ENCODE measurements at regions not wholly inside any gene's neighbourhood (a gene's known extent, or its start where the extent isn't known, plus 50 kb on each side); places are given as distances from the start of the nearest gene placed in this dataset.

- DNase-seq, result peak; percentile 75
- TF ChIP-seq CTCF (IDR thresholded peaks at IDR 0.05; ENCODE audit: partially characterized antibody, unreplicated experiment), result no peak
- H3K27ac Mint-ChIP-seq (ENCODE audit: unreplicated experiment), result peak overlapping the region; percentile 98
- peaks cover 54% of the 10 kb centered on the region for H3K4me1 Mint-ChIP-seq (ENCODE audit: low read depth, unreplicated experiment)
- H3K36me3 Mint-ChIP-seq (ENCODE audit: unreplicated experiment), result no peaks in the 10 kb centered on the region
- peaks cover 5% of the 10 kb centered on the region for H3K27me3 Mint-ChIP-seq (ENCODE audit: unreplicated experiment)
- peaks cover 7% of the 10 kb centered on the region for H3K9me3 Mint-ChIP-seq (ENCODE audit: unreplicated experiment)
- peak overlapping the region; percentile 63 for H3K4me3 Mint-ChIP-seq (ENCODE audit: unreplicated experiment)
Observed at GRCh38 chr3:150106740-150107428, 136.2 kb upstream of the PFN2 start.

- peak overlapping the region; percentile 98 for H3K27ac Mint-ChIP-seq (ENCODE audit: unreplicated experiment)
- peaks cover 7% of the 10 kb centered on the region for H3K9me3 Mint-ChIP-seq (ENCODE audit: unreplicated experiment)
- DNase-seq, result no peak
- peaks cover 2% of the 10 kb centered on the region for H3K36me3 Mint-ChIP-seq (ENCODE audit: unreplicated experiment)
- no peak for TF ChIP-seq CTCF (IDR thresholded peaks at IDR 0.05; ENCODE audit: partially characterized antibody, unreplicated experiment)
- H3K4me1 Mint-ChIP-seq (ENCODE audit: low read depth, unreplicated experiment), result peaks cover 54% of the 10 kb centered on the region
- H3K27me3 Mint-ChIP-seq (ENCODE audit: unreplicated experiment), result peaks cover 5% of the 10 kb centered on the region
- peak overlapping the region; percentile 63 for H3K4me3 Mint-ChIP-seq (ENCODE audit: unreplicated experiment)
Observed at GRCh38 chr3:150105886-150106612, 135.4 kb upstream of the PFN2 start.

- H3K9me3 Mint-ChIP-seq (ENCODE audit: unreplicated experiment), result peaks cover 7% of the 10 kb centered on the region
- TF ChIP-seq CTCF (IDR thresholded peaks at IDR 0.05; ENCODE audit: partially characterized antibody, unreplicated experiment), result no peak
- H3K36me3 Mint-ChIP-seq (ENCODE audit: unreplicated experiment), result peaks cover 6% of the 10 kb centered on the region
- no peak overlapping the region for H3K27ac Mint-ChIP-seq (ENCODE audit: unreplicated experiment)
- DNase-seq, result no peak
- peaks cover 5% of the 10 kb centered on the region for H3K27me3 Mint-ChIP-seq (ENCODE audit: unreplicated experiment)
- H3K4me3 Mint-ChIP-seq (ENCODE audit: unreplicated experiment), result no peak overlapping the region
- peaks cover 51% of the 10 kb centered on the region for H3K4me1 Mint-ChIP-seq (ENCODE audit: low read depth, unreplicated experiment)
Observed at GRCh38 chr3:150105025-150105424, 134.3 kb upstream of the PFN2 start.

- Mint-ChIP-seq H3K4me3 (ENCODE audit: unreplicated experiment) (no peak overlapping the region), H3K4me1 (ENCODE audit: low read depth, unreplicated experiment) (peaks cover 49% of the 10 kb centered on the region), H3K27me3 (ENCODE audit: unreplicated experiment) (peaks cover 5% of the 10 kb centered on the region), H3K36me3 (ENCODE audit: unreplicated experiment) (peaks cover 6% of the 10 kb centered on the region), H3K27ac (ENCODE audit: unreplicated experiment) (peak overlapping the region; percentile 36), H3K9me3 (ENCODE audit: unreplicated experiment) (peaks cover 7% of the 10 kb centered on the region)
- no peak for DNase-seq
- TF ChIP-seq CTCF (IDR thresholded peaks at IDR 0.05; ENCODE audit: partially characterized antibody, unreplicated experiment), result no peak
Observed at GRCh38 chr3:150104564-150104963, 133.9 kb upstream of the PFN2 start.

GRCh38 chr3:150101016-150101415 is 130.3 kb upstream of the PFN2 start:
- H3K27me3 Mint-ChIP-seq (ENCODE audit: unreplicated experiment), result peaks cover 6% of the 10 kb centered on the region
- no peak overlapping the region for H3K27ac Mint-ChIP-seq (ENCODE audit: unreplicated experiment)
- DNase-seq, result no peak
- H3K9me3 Mint-ChIP-seq (ENCODE audit: unreplicated experiment), result no peaks in the 10 kb centered on the region
- no peak for TF ChIP-seq CTCF (IDR thresholded peaks at IDR 0.05; ENCODE audit: partially characterized antibody, unreplicated experiment)
- peaks cover 6% of the 10 kb centered on the region for H3K36me3 Mint-ChIP-seq (ENCODE audit: unreplicated experiment)
- peaks cover 26% of the 10 kb centered on the region for H3K4me1 Mint-ChIP-seq (ENCODE audit: low read depth, unreplicated experiment)
- no peak overlapping the region for H3K4me3 Mint-ChIP-seq (ENCODE audit: unreplicated experiment)
